Transverse colon (tissue), 4 donors: ENCODE measurements at regions not wholly inside any gene's neighbourhood (a gene's known extent, or its start where the extent isn't known, plus 50 kb on each side); places are given as distances from the start of the nearest gene placed in this dataset.

ENCODE experiments used
- EP300 ChIP-seq: sonication (generic); formaldehyde crosslinking; IDR thresholded peaks from one replicate; pipeline ENCODE4 v1.6.1; 2017; ENCODE audit warnings: antibody characterized with exemption, low read depth
- POLR2A ChIP-seq: fragments of 450-650 bp; IDR thresholded peaks from one replicate; pipeline ENCODE4 v1.6.1; 2016; ENCODE audit warnings: antibody characterized with exemption, mild to moderate bottlenecking, moderate library complexity
- POLR2AphosphoS5 ChIP-seq, 3 donors: sonication (generic); formaldehyde crosslinking; IDR thresholded peaks; one replicate each; pipeline ENCODE4 v1.6.1; 2016; ENCODE audit warnings: antibody characterized with exemption in 3 of 3
- TF ChIP-seq, protein P1 (sequence below), 5 experiments: fragments of 200-600 bp in 3 of 5; fragments of 450-650 bp in 2 of 5; sonication (generic) in 3 of 5; IDR thresholded peaks; 1 replicate in 2 of 5; 2 replicates in 3 of 5; pipeline ENCODE4 v1.5.1; 2016 to 2017; ENCODE audit warnings: antibody characterized with exemption in 5 of 5, inconsistent platforms in 3 of 5, mild to moderate bottlenecking in 2 of 5, moderate library complexity in 1 of 5

DNA sequence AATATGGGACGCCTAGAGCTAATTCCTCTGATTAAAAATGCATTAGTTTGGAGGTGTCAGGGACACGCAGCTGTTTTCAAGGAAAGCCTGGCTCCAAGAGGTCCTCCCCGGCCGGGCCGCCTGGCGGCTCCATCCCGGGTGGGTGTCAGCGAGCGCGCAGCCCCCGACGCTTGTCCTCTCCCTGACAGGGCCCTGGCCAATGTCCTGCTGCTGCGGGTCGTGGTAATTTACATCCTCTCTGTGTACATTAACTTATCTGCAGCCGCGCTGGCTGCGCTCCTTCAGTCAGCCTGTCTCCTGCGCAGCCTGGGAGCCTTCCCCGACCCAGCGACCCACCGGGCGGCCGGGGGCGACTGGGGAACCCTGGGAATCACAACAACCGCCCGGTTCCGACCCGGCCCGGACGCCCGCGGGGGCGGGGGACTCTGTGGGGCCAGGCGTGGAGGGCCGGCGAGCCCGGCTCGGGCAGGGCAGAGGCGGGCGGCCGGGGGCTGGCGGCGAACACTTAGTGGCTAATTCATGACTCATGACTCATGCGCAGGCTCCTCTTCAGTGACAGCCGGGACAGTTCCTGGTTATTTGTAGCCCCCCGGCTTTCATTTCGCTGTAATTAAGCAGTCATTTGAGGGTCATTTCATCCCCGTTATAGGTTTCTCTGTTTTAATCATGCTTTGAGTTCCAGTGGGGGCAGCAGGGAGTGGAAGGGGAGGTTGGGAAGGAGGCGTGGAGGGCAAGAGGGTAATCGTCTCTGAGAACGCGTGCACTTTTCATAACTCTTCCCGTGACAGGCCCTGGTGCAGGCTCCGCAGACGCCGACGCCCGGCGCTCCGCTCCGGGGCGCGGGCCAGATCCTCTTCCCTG is 141.9 kb upstream of the CTAGE1 start:
- TF ChIP-seq, protein P1, sequence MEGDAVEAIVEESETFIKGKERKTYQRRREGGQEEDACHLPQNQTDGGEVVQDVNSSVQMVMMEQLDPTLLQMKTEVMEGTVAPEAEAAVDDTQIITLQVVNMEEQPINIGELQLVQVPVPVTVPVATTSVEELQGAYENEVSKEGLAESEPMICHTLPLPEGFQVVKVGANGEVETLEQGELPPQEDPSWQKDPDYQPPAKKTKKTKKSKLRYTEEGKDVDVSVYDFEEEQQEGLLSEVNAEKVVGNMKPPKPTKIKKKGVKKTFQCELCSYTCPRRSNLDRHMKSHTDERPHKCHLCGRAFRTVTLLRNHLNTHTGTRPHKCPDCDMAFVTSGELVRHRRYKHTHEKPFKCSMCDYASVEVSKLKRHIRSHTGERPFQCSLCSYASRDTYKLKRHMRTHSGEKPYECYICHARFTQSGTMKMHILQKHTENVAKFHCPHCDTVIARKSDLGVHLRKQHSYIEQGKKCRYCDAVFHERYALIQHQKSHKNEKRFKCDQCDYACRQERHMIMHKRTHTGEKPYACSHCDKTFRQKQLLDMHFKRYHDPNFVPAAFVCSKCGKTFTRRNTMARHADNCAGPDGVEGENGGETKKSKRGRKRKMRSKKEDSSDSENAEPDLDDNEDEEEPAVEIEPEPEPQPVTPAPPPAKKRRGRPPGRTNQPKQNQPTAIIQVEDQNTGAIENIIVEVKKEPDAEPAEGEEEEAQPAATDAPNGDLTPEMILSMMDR (IDR thresholded peaks at IDR 0.05), result peak; percentile 24 to 49 (median 30)
- TF ChIP-seq POLR2AphosphoS5 (IDR thresholded peaks at IDR 0.05) (no peak), EP300 (no peak), POLR2A (no peak)
